ENCODE measurements at regions not wholly inside any gene's neighbourhood (a gene's known extent, or its start where the extent isn't known, plus 50 kb on each side); places are given as distances from the start of the nearest gene placed in this dataset.
"Not testable (repeated sequence)": the region's sequence is repeated elsewhere in the genome, so short reads cannot be mapped to it uniquely, and the experiment has no call there.

- TF ChIP-seq ZNF274 (IDR thresholded peaks at IDR 0.05; ENCODE audit: low read depth, low read length) = no peak
- no peak overlapping the region for H3K4me3 ChIP-seq (ENCODE audit: low read length)
Measured at GRCh38 chr10:58086763-58087150, 180.9 kb downstream of the IPMK start.

GRCh38 chr10:58086144-58086762, 181.4 kb downstream of the IPMK start:
- TF ChIP-seq ZNF274 (IDR thresholded peaks at IDR 0.05; ENCODE audit: low read depth, low read length) = no peak

GRCh38 chr10:58082248-58082647, 185.4 kb downstream of the IPMK start:
- no peak for TF ChIP-seq ZNF274 (IDR thresholded peaks at IDR 0.05; ENCODE audit: low read depth, low read length)
- H3K4me3 ChIP-seq (ENCODE audit: low read length) = no peak overlapping the region

More at GRCh38 chr10:58086144-58086762, 181.4 kb downstream of the IPMK start:
- no peak overlapping the region for H3K4me3 ChIP-seq (ENCODE audit: low read length)

GRCh38 chr10:58081353-58081752, 186.3 kb downstream of the IPMK start:
- TF ChIP-seq ZNF274 (IDR thresholded peaks at IDR 0.05; ENCODE audit: low read depth, low read length) = no peak

GRCh38 chr10:58079461-58079860, 188.2 kb downstream of the IPMK start:
- H3K4me3 ChIP-seq (ENCODE audit: low read length) = no peak overlapping the region
- TF ChIP-seq ZNF274 (IDR thresholded peaks at IDR 0.05; ENCODE audit: low read depth, low read length) = no peak

More at GRCh38 chr10:58081353-58081752, 186.3 kb downstream of the IPMK start:
- H3K4me3 ChIP-seq (ENCODE audit: low read length) = no peak overlapping the region

- no peak overlapping the region for H3K4me3 ChIP-seq (ENCODE audit: low read length)
- no peak for TF ChIP-seq ZNF274 (IDR thresholded peaks at IDR 0.05; ENCODE audit: low read depth, low read length)
Measured at GRCh38 chr10:58072634-58073033, 195.1 kb downstream of the IPMK start.

GRCh38 chr10:58070956-58071355, 196.7 kb downstream of the IPMK start:
- no peak for TF ChIP-seq ZNF274 (IDR thresholded peaks at IDR 0.05; ENCODE audit: low read depth, low read length)
- no peak overlapping the region for H3K4me3 ChIP-seq (ENCODE audit: low read length)

GRCh38 chr10:58068809-58069208, 198.9 kb downstream of the IPMK start:
- TF ChIP-seq ZNF274 (IDR thresholded peaks at IDR 0.05; ENCODE audit: low read depth, low read length) = no peak
- H3K4me3 ChIP-seq (ENCODE audit: low read length) = no peak overlapping the region

- no peak for TF ChIP-seq ZNF274 (IDR thresholded peaks at IDR 0.05; ENCODE audit: low read depth, low read length)
- H3K4me3 ChIP-seq (ENCODE audit: low read length) = no peak overlapping the region
Measured at GRCh38 chr10:58066979-58067378, 200.7 kb downstream of the IPMK start.

- H3K4me3 ChIP-seq (ENCODE audit: low read length) = no peak overlapping the region
- no peak for TF ChIP-seq ZNF274 (IDR thresholded peaks at IDR 0.05; ENCODE audit: low read depth, low read length)
Measured at GRCh38 chr10:58066126-58066525, 201.6 kb downstream of the IPMK start.

- no peak overlapping the region for H3K4me3 ChIP-seq (ENCODE audit: low read length)
- TF ChIP-seq ZNF274 (IDR thresholded peaks at IDR 0.05; ENCODE audit: low read depth, low read length) = no peak
Measured at GRCh38 chr10:58065529-58065815, 202.2 kb downstream of the IPMK start.

GRCh38 chr10:58064714-58065528, 202.8 kb downstream of the IPMK start:
- no peak for TF ChIP-seq ZNF274 (IDR thresholded peaks at IDR 0.05; ENCODE audit: low read depth, low read length)
- H3K4me3 ChIP-seq (ENCODE audit: low read length) = no peak overlapping the region

- H3K4me3 ChIP-seq (ENCODE audit: low read length) = no peak overlapping the region
- no peak for TF ChIP-seq ZNF274 (IDR thresholded peaks at IDR 0.05; ENCODE audit: low read depth, low read length)
Measured at GRCh38 chr10:58063861-58064480, 203.7 kb downstream of the IPMK start.

GRCh38 chr10:58058683-58059082, 209.0 kb downstream of the IPMK start:
- H3K4me3 ChIP-seq (ENCODE audit: low read length) = not testable (repeated sequence)

GRCh38 chr10:58054881-58055280, 212.8 kb downstream of the IPMK start:
- H3K4me3 ChIP-seq (ENCODE audit: low read length) = no peak overlapping the region
- TF ChIP-seq ZNF274 (IDR thresholded peaks at IDR 0.05; ENCODE audit: low read depth, low read length) = no peak

All from GM08714 (cell line).